Naive B cell (primary cell): ENCODE measurements at regions not wholly inside any gene's neighbourhood (a gene's known extent, or its start where the extent isn't known, plus 50 kb on each side); places are given as distances from the start of the nearest gene placed in this dataset.

ENCODE experiments used
- ATAC-seq, 2 donors: fragments of 150-1000 bp; cut with Tn5 transposase; 2 replicates each; pipeline ENCODE4 v1.10.0; 2021; ENCODE audit warnings: low read depth in 2 of 2, mild to moderate bottlenecking in 2 of 2, moderate library complexity in 2 of 2
- DNase-seq: peaks from one replicate; pipeline ENCODE4 v3.0.0; 2022
- H3K27ac Mint-ChIP-seq, 6 donors: one replicate each; pipeline ENCODE4 v1.8.0; 2020 to 2022; ENCODE audit warnings: mild to moderate bottlenecking in 6 of 6, mixed read lengths in 6 of 6, moderate library complexity in 5 of 6, inconsistent platforms in 2 of 6
- H3K27me3 Mint-ChIP-seq, 3 donors: one replicate each; pipeline ENCODE4 v1.8.0; 2021 to 2022; ENCODE audit warnings: mixed read lengths in 3 of 3, mild to moderate bottlenecking in 1 of 3
- H3K36me3 Mint-ChIP-seq, 2 donors: one replicate each; pipeline ENCODE4 v1.8.0; 2020 to 2022; ENCODE audit warnings: mixed read lengths in 2 of 2, inconsistent platforms in 1 of 2, mild to moderate bottlenecking in 1 of 2
- H3K4me1 Mint-ChIP-seq, 3 donors: one replicate each; pipeline ENCODE4 v1.8.0; 2020 to 2022; ENCODE audit warnings: mixed read lengths in 3 of 3, inconsistent platforms in 1 of 3, mild to moderate bottlenecking in 1 of 3, moderate library complexity in 1 of 3
- H3K4me3 Mint-ChIP-seq, 8 donors: one replicate each; pipeline ENCODE4 v1.8.0; 2020 to 2022; ENCODE audit warnings: mild to moderate bottlenecking in 8 of 8, mixed read lengths in 8 of 8, moderate library complexity in 8 of 8, inconsistent platforms in 2 of 8
- H3K9me3 Mint-ChIP-seq, 7 donors: one replicate each; pipeline ENCODE4 v1.8.0; 2020 to 2022; ENCODE audit warnings: mixed read lengths in 7 of 7, mild to moderate bottlenecking in 5 of 7, inconsistent platforms in 2 of 7, moderate library complexity in 1 of 7

DNA sequence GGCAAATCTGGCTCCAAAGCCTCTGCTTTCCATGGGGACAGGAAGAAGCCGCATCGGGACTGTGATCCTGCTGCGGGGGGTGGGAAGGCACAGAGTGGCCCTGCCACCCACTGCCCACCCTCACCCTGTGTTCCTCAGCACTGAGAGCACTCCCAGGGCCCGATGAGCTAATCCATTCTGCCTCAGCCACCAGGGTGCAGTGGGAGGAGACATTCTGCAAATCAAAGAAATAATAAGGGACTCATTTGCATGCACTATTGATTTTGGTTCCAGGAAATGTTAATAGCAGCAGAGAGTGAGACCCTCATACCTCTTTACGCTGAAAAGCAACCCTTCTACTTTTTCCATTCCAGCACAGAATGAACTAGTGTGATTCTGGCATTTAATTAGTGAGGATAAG is 572.8 kb downstream of the INHBA start:
- H3K36me3 Mint-ChIP-seq: no peaks in the 10 kb centered on the region
- ATAC-seq: no peak
- no peaks in the 10 kb centered on the region for H3K4me1 Mint-ChIP-seq

DNA sequence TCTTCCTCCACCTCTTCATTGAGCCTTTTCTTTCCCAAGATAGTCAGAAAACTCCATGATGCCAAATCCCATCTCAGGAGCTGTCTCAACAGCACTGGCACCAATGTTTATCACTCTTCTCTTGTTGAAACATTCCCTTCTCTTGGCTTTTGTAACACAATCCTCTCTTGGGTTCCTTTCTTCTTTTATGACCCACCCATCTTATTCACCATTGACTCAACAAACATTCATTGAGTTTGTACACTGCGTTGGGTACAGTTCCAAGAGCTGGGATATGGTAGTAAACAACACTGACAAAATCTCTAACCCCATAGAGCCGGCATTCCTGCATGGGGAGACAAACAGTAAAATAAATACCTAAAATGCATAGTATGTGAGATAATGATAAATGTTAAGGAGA is 577.5 kb downstream of the INHBA start:
- DNase-seq: no peak

More for the DNA sequence above, 572.8 kb downstream of the INHBA start:
- Mint-ChIP-seq H3K4me3 (no peak overlapping the region), H3K9me3 (no peaks in the 10 kb centered on the region), H3K27me3 (no peaks in the 10 kb centered on the region), H3K27ac (no peak overlapping the region)
- DNase-seq: no peak

DNA sequence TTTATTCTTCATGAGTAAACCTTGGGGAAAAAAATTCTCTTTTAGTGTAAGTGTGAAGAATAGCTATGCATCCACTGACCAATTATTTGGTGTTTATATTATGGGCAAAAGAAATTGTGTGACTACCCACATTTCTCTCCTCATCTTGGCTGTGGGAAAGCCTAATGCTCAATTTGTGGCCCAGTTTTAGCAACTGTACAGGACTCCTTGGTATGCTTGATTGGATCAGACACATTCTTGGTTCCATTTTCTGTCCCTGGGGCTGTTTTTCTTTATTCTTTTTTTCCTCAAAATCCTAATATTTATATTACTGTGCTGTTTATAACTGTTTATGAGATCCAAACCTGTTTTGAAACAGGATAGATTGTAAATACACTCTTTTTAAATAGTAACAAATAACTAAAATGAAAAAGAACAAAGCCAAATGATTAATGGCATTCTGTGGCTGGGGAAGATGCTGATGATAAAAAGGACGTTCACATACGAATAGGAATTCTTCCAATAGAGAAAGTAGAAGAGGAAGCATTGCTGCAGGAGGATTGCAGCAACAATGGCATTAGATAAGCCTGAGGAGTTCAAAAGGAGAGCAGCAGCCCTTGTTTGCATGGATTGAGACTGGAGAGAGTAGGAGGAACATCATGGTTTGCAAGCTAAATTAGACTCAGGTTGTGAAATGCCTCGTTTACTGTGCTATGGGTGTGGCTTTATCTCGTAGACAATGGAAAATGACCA is 580.5 kb downstream of the INHBA start:
- Mint-ChIP-seq H3K4me3 (no peak overlapping the region), H3K9me3 (peaks cover 0 to 12% (median 3%) of the 10 kb centered on the region in 7 donors), H3K4me1 (no peaks in the 10 kb centered on the region), H3K27me3 (peaks cover 0 to 5% (median 0%) of the 10 kb centered on the region in 3 donors), H3K27ac (no peak overlapping the region), H3K36me3 (no peaks in the 10 kb centered on the region)
- ATAC-seq: no peak
- DNase-seq: no peak

More for the DNA sequence above, 577.5 kb downstream of the INHBA start:
- ATAC-seq: no peak
- peaks cover 0 to 5% (median 0%) of the 10 kb centered on the region in 3 donors for H3K27me3 Mint-ChIP-seq
- H3K27ac Mint-ChIP-seq: no peak overlapping the region
- H3K4me3 Mint-ChIP-seq: no peak overlapping the region
- H3K9me3 Mint-ChIP-seq: peaks cover 0 to under 1% (median 0%) of the 10 kb centered on the region in 7 donors
- H3K4me1 Mint-ChIP-seq: no peaks in the 10 kb centered on the region
- no peaks in the 10 kb centered on the region for H3K36me3 Mint-ChIP-seq

DNA sequence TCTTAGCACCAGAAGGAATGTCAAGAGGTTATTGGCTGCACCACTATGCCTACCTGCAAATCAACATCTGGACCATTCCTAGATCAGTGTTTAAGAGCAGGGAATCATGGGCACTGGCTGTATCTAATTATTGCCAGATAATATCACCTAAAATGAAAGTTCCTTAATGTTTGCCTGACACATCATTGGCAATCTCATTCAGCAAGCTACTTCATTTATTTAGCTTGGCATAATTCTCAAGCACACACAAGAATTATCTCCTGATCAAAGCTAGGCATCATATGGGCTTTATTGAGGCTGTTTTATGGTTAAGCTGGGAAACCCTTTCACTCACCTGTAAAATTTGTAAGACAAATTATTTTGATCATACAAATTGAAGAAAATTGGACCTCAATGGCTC is 581.7 kb downstream of the INHBA start:
- ATAC-seq: no peak
- H3K36me3 Mint-ChIP-seq: no peaks in the 10 kb centered on the region
- no peak overlapping the region for H3K27ac Mint-ChIP-seq
- H3K27me3 Mint-ChIP-seq: peaks cover 0 to 5% (median 0%) of the 10 kb centered on the region in 3 donors
- H3K4me1 Mint-ChIP-seq: no peaks in the 10 kb centered on the region
- no peak overlapping the region for H3K4me3 Mint-ChIP-seq
- no peak for DNase-seq
- H3K9me3 Mint-ChIP-seq: peaks cover 0 to 12% (median 3%) of the 10 kb centered on the region in 7 donors

DNA sequence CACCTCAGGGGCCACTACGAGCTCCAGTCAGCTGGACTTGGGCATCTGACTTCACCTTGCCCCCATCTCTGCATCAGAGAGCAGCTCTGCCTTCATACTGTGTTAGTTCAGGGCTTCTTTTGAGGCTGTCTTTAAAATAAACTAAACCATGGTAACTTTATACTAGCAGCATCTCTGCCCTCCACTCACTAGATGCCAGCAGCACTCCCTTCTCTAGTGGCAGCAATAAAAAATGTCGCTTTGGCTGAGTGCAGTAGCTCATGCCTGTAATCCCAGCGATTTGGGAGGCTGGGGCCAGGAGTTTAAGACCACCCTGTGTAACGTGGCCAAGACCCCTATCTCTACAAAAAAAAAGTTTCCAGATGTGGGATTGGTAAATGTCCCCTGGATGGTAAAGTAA is 584.4 kb downstream of the INHBA start:
- peaks cover 0 to 5% (median 0%) of the 10 kb centered on the region in 3 donors for H3K27me3 Mint-ChIP-seq
- peaks cover 0 to 12% (median 3%) of the 10 kb centered on the region in 7 donors for H3K9me3 Mint-ChIP-seq
- ATAC-seq (no peak), DNase-seq (no peak)
- no peak overlapping the region for H3K4me3 Mint-ChIP-seq
- no peaks in the 10 kb centered on the region for H3K4me1 Mint-ChIP-seq
- H3K36me3 Mint-ChIP-seq: no peaks in the 10 kb centered on the region
- H3K27ac Mint-ChIP-seq: no peak overlapping the region

DNA sequence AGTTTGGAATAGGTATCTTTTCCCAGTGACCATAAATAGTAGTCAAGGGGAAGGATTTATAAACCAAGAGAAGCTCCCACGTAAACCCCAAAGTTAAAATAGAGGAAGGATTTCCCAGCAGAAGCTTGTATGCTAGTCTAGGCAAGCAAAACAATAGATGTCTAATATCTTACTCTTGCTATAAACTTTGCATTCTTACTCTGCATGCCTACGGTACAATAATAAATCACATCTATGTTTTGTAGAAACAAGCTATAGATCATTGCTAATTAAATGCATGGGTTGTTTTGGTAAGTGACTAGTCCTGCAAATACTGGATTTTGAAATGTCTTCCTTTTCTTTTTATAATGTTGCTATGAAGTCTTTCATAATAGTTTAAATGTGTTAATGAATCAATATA is 585.5 kb downstream of the INHBA start:
- ATAC-seq: no peak
- Mint-ChIP-seq H3K27me3 (no peaks in the 10 kb centered on the region), H3K27ac (no peak overlapping the region), H3K4me1 (no peaks in the 10 kb centered on the region), H3K36me3 (no peaks in the 10 kb centered on the region), H3K4me3 (no peak overlapping the region), H3K9me3 (peaks cover 0 to 12% (median 3%) of the 10 kb centered on the region in 7 donors)
- no peak for DNase-seq

DNA sequence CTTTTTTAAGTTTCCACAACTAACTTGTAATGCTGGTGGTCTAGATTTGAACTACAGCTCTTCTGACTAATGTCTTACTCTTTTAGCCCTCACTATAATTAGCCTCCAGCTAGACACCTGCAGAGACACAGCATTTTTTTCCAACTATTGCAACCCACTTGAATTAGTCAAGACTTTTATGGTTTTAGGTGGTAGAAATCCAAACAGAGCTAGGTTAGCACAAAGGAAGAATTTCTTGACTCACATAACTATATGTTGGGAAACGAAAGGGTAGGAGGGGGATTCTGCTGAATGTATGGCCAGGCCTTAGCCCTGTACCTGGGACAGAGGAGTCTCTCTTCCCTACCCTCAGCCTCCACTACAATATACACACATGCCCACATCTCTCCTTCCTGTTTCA is 586.1 kb downstream of the INHBA start:
- Mint-ChIP-seq H3K9me3 (peaks cover 0 to 12% (median 3%) of the 10 kb centered on the region in 7 donors), H3K4me1 (no peaks in the 10 kb centered on the region), H3K4me3 (no peak overlapping the region), H3K27me3 (no peaks in the 10 kb centered on the region), H3K27ac (no peak overlapping the region), H3K36me3 (no peaks in the 10 kb centered on the region)
- DNase-seq (no peak), ATAC-seq (no peak)

DNA sequence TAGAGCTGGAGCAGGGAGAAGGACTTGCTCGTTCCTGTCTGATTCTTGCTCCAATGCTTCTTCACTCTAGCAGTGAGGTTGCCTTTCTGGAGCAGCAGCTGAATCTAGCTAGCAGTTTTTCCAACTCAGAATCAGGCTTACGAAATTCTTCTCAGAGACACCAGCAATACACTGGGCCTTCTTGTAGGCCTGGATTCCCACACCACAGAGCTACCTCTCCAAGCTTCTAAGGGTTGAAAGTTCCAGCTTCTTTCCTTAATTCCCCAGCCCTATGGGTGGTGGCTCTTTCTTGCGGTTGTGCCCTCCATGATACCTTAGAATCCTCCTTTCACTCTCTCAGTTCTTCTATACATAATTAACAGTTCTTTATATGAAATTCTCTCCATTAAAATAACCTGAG is 586.6 kb downstream of the INHBA start:
- Mint-ChIP-seq H3K27me3 (no peaks in the 10 kb centered on the region), H3K4me1 (no peaks in the 10 kb centered on the region), H3K4me3 (no peak overlapping the region), H3K27ac (no peak overlapping the region), H3K36me3 (no peaks in the 10 kb centered on the region), H3K9me3 (peaks cover 0 to 12% (median 3%) of the 10 kb centered on the region in 7 donors)
- no peak for ATAC-seq
- no peak for DNase-seq

DNA sequence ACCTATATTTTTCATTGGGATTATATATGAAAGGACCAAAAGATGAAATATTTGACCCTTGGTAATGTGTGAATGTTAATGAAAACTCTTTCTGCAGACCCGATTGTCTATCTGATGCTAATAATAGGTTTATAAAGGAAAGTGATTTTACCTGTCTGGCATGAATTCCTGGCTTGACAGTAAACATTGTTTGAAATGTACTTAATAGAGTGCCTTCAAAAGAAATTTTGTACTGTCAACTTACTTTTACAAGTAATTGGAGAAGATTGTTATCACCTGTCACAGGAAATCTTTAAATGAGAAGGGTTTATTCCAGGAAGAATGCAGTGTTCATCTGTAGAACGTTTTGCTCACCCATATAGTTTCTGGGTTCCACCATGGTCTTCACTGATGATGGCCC is 588.2 kb downstream of the INHBA start:
- DNase-seq (no peak), ATAC-seq (no peak)
- peaks cover 0 to 7% (median 0%) of the 10 kb centered on the region in 7 donors for H3K9me3 Mint-ChIP-seq
- no peaks in the 10 kb centered on the region for H3K27me3 Mint-ChIP-seq
- no peak overlapping the region for H3K4me3 Mint-ChIP-seq
- no peaks in the 10 kb centered on the region for H3K36me3 Mint-ChIP-seq
- H3K4me1 Mint-ChIP-seq: no peaks in the 10 kb centered on the region
- no peak overlapping the region for H3K27ac Mint-ChIP-seq

DNA sequence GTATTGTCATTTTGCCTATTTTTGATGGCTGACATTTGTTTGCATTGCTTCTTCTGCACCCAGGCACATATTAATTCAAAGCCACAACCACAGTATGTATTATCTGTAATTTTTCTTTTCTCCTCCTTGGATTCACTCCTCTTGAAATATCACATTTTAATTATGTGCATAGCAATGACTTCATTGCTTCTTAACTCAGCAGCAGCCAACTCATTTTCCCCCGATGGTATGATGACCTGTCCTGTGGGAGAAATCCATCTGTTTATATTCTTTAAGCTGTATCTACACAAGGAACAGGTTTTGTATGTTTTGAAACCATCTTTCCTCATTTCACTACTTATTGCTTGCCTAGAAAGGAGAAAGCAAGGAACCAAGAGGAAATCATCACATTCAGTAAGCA is 588.8 kb downstream of the INHBA start:
- Mint-ChIP-seq H3K36me3 (no peaks in the 10 kb centered on the region), H3K4me1 (no peaks in the 10 kb centered on the region), H3K9me3 (peaks cover 0 to 4% (median 0%) of the 10 kb centered on the region in 7 donors), H3K27ac (no peak overlapping the region), H3K27me3 (no peaks in the 10 kb centered on the region), H3K4me3 (no peak overlapping the region)
- ATAC-seq: no peak
- DNase-seq: no peak

DNA sequence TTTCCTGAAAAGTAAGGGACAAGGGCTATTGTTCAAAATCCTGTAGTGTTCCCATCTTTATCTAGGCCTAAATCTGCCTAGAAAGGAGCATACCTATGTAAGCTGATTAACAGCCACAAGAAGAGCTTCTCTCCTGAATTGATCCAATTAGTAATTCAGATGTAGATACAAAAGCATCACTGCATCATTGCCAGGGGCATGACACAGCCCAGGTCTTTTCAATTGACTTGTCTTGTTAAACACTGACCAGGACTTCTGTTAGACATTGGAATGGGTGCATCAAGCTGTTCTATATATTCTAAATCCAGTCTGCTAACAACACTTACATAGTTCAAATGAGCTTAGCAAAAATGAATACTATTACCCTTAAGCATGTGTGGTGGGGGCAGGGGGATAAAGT is 589.2 kb downstream of the INHBA start:
- H3K36me3 Mint-ChIP-seq: no peaks in the 10 kb centered on the region
- H3K9me3 Mint-ChIP-seq: peaks cover 0 to 4% (median 0%) of the 10 kb centered on the region in 7 donors
- H3K27ac Mint-ChIP-seq: no peak overlapping the region
- no peaks in the 10 kb centered on the region for H3K27me3 Mint-ChIP-seq
- H3K4me3 Mint-ChIP-seq: no peak overlapping the region
- no peaks in the 10 kb centered on the region for H3K4me1 Mint-ChIP-seq
- no peak for ATAC-seq
- no peak for DNase-seq

DNA sequence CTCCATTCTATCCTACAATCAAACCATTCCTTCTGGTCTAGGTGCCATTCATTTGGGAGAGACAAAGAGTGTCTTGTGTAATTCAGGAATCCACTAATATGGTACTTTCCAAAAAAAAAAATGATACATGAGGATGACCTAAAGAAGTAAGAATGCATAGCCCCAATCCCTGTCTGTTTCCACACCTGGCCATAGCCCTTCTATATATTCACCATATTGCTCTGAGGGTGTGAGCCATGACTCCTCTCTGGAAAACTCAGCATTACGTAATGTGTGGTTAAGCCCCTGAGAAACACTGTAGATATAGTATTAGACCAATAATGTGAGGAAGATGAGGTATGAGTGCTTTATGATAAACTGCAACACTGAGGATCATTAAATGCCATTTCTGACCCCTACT is 592.7 kb downstream of the INHBA start:
- Mint-ChIP-seq H3K9me3 (peaks cover 0 to 14% (median 0%) of the 10 kb centered on the region in 7 donors), H3K27ac (no peak overlapping the region), H3K4me1 (no peaks in the 10 kb centered on the region), H3K4me3 (no peak overlapping the region), H3K27me3 (no peaks in the 10 kb centered on the region), H3K36me3 (no peaks in the 10 kb centered on the region)
- DNase-seq (no peak), ATAC-seq (no peak)

DNA sequence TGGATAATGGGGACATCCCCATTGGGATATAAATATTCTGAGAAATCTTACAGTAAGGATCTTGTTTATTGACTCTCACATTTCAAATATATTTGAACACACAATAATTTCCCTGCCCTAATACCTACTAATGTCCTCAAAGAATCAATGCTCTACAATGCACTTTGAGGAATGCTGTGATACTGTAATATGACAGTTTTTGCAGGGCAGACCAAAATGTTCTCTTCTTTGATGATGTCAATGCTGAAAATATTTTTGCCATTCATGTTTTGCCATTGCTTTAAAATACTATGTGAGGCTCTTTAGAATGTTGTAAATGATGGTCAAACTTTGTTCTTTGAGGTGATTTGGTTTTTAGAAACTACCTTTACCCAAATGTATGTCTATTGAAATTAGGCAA is 594.1 kb downstream of the INHBA start:
- Mint-ChIP-seq H3K36me3 (no peaks in the 10 kb centered on the region), H3K4me1 (no peaks in the 10 kb centered on the region), H3K9me3 (peaks cover 0 to 11% (median 0%) of the 10 kb centered on the region in 7 donors), H3K27ac (no peak overlapping the region), H3K27me3 (no peaks in the 10 kb centered on the region), H3K4me3 (no peak overlapping the region)
- no peak for DNase-seq
- ATAC-seq: no peak

DNA sequence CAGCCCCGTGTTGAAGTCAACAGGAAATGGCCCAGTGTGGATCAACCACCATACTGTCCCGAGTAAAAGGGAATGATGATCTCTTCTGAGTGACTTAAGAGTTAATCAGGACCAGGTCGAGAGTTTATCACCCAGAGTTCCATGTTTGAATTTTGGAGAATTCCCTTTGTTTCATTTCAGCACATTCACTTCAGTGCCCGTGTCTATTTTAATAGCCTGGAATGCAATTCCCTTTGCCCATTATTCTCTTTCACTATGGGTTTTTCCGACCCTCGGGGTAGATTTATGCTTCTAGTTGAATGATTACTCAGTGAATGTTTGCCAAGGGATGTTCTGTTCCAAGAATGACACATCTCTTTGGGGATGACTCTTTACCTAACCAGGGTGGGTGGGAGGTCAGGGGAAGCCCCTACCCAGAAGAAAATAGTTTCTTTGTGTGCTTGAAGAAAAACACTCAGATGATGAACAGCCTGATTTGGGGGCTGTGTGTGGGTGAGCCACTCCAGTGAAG is 594.9 kb downstream of the INHBA start:
- H3K4me3 Mint-ChIP-seq: no peak overlapping the region
- H3K27me3 Mint-ChIP-seq: no peaks in the 10 kb centered on the region
- no peak overlapping the region for H3K27ac Mint-ChIP-seq
- H3K4me1 Mint-ChIP-seq: no peaks in the 10 kb centered on the region
- peaks cover 0 to 11% (median 0%) of the 10 kb centered on the region in 7 donors for H3K9me3 Mint-ChIP-seq
- DNase-seq (no peak), ATAC-seq (no peak)
- H3K36me3 Mint-ChIP-seq: no peaks in the 10 kb centered on the region
